HG03175 (cell line): ENCODE measurements at regions not wholly inside any gene's neighbourhood (a gene's known extent, or its start where the extent isn't known, plus 50 kb on each side); places are given as distances from the start of the nearest gene placed in this dataset.
"Not testable (repeated sequence)": the region's sequence is repeated elsewhere in the genome, so short reads cannot be mapped to it uniquely, and the experiment has no call there.

Source experiments
- ATAC-seq: cut with Tn5 transposase; IDR thresholded peaks from one replicate; pipeline ENCODE4 v1.9.1; 2021; ENCODE audit warnings: mild to moderate bottlenecking, moderate library complexity; ENCODE audit not compliant: unreplicated experiment

- ATAC-seq, result not testable (repeated sequence)
Observed at GRCh38 chr5:20890936-20891335, 902.9 kb upstream of the CDH18 start.

- not testable (repeated sequence) for ATAC-seq
Observed at GRCh38 chr5:20875726-20876125, 887.7 kb upstream of the CDH18 start.

- not testable (repeated sequence) for ATAC-seq
Observed at GRCh38 chr5:20865892-20866291, 877.9 kb upstream of the CDH18 start.

- no peak for ATAC-seq
Observed at GRCh38 chr5:20833081-20833627, 845.2 kb upstream of the CDH18 start.

- ATAC-seq, result no peak
Observed at GRCh38 chr5:20832204-20833080, 844.4 kb upstream of the CDH18 start.

- not testable (repeated sequence) for ATAC-seq
Observed at GRCh38 chr5:20825951-20826350, 838.0 kb upstream of the CDH18 start.

GRCh38 chr5:20797216-20797615 is 809.2 kb upstream of the CDH18 start:
- not testable (repeated sequence) for ATAC-seq

GRCh38 chr5:20784755-20785154 is 796.8 kb upstream of the CDH18 start:
- not testable (repeated sequence) for ATAC-seq

- not testable (repeated sequence) for ATAC-seq
Observed at GRCh38 chr5:20783484-20783883, 795.5 kb upstream of the CDH18 start.

GRCh38 chr5:20771338-20771737 is 783.3 kb upstream of the CDH18 start:
- ATAC-seq, result not testable (repeated sequence)

GRCh38 chr5:20765074-20765473 is 777.1 kb upstream of the CDH18 start:
- ATAC-seq, result not testable (repeated sequence)

GRCh38 chr5:20759459-20759858 is 771.5 kb upstream of the CDH18 start:
- not testable (repeated sequence) for ATAC-seq

- ATAC-seq, result not testable (repeated sequence)
Observed at GRCh38 chr5:20752179-20752578, 764.2 kb upstream of the CDH18 start.

GRCh38 chr5:20735715-20736114 is 747.7 kb upstream of the CDH18 start:
- ATAC-seq, result peak; percentile 60

- ATAC-seq, result not testable (repeated sequence)
Observed at GRCh38 chr5:20732223-20732622, 744.2 kb upstream of the CDH18 start.

- ATAC-seq, result not testable (repeated sequence)
Observed at GRCh38 chr5:20721286-20721685, 733.3 kb upstream of the CDH18 start.

GRCh38 chr5:20711520-20712155 is 723.6 kb upstream of the CDH18 start:
- ATAC-seq, result not testable (repeated sequence)

- not testable (repeated sequence) for ATAC-seq
Observed at GRCh38 chr5:20707634-20708033, 719.6 kb upstream of the CDH18 start.

- no peak for ATAC-seq
Observed at GRCh38 chr5:20694121-20694520, 706.1 kb upstream of the CDH18 start.

GRCh38 chr5:20692913-20693312 is 704.9 kb upstream of the CDH18 start:
- ATAC-seq, result no peak

- ATAC-seq, result no peak
Observed at GRCh38 chr5:20683241-20683940, 695.4 kb upstream of the CDH18 start.
